ENCODE measurements at regions not wholly inside any gene's neighbourhood (a gene's known extent, or its start where the extent isn't known, plus 50 kb on each side); places are given as distances from the start of the nearest gene placed in this dataset.

DNA sequence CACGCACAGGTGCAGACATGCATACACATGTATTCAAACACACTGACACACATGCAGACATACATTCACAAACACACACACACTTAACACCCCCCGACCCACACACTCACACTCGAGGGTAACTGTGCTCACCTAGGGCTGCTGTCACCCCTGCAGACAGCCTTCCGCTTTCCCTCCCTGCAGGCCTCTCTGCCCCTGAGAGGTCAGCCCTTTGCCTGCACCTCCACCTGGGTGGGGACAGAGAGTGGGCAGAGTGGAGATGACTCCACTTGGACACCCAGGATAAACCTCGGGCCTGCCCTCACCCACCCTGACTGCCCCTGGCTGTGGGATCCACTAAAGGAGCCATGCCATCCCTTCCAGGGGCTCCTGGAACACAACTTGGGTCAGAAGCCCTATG lies 264.3 kb downstream of the PTPRU start:
- TF ChIP-seq, protein P1, sequence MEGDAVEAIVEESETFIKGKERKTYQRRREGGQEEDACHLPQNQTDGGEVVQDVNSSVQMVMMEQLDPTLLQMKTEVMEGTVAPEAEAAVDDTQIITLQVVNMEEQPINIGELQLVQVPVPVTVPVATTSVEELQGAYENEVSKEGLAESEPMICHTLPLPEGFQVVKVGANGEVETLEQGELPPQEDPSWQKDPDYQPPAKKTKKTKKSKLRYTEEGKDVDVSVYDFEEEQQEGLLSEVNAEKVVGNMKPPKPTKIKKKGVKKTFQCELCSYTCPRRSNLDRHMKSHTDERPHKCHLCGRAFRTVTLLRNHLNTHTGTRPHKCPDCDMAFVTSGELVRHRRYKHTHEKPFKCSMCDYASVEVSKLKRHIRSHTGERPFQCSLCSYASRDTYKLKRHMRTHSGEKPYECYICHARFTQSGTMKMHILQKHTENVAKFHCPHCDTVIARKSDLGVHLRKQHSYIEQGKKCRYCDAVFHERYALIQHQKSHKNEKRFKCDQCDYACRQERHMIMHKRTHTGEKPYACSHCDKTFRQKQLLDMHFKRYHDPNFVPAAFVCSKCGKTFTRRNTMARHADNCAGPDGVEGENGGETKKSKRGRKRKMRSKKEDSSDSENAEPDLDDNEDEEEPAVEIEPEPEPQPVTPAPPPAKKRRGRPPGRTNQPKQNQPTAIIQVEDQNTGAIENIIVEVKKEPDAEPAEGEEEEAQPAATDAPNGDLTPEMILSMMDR (conservative IDR thresholded peaks at IDR 0.05; ENCODE audit: low read length): no peak
- TF ChIP-seq EZH2phosphoT487 (IDR thresholded peaks at IDR 0.05; ENCODE audit: borderline replicate concordance): no peak
